CD4-positive, alpha-beta T cell treated with Interferon gamma for 1 hour (primary cell): ENCODE measurements at regions not wholly inside any gene's neighbourhood (a gene's known extent, or its start where the extent isn't known, plus 50 kb on each side); places are given as distances from the start of the nearest gene placed in this dataset.
A peak's percentile ranks its signal among the peaks of the same experiment; 100 is the strongest.

Source experiments
- DNase-seq: peaks from one replicate; pipeline ENCODE4 v3.0.0-alpha.2; 2020

DNA sequence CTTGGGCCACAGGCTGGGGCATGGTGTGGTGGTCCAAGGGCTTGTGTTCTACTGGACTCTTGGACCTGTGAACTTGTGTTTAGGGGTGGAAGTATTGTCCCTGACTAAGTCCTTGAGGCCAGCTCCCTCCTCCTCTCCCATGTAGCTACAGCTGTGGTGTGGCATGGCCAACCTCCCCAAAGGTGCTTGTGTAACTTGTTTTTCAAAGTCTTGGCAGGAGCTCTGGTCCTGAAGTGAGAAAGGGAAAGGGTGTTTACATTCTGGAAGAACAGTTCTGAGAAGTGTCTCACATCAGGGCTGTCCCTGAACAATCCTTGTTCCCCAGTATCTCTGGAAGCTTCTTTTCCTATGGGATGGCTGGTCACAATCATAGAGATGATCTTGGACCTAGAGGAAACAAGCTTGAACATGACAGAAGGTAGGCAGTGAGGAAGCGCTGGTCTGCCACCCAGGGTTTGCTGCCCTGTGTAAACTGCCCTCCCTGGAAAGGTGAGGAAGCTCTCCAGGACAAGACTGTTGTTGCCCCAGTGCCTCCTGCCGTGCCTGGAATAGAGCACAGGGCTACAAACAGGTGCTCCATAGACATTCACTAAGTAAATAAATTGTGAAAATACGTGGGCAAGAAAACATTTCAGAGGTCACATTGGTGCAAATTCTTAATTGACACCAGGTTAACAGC lies 64.6 kb upstream of the KLF9 start:
- DNase-seq: no peak

DNA sequence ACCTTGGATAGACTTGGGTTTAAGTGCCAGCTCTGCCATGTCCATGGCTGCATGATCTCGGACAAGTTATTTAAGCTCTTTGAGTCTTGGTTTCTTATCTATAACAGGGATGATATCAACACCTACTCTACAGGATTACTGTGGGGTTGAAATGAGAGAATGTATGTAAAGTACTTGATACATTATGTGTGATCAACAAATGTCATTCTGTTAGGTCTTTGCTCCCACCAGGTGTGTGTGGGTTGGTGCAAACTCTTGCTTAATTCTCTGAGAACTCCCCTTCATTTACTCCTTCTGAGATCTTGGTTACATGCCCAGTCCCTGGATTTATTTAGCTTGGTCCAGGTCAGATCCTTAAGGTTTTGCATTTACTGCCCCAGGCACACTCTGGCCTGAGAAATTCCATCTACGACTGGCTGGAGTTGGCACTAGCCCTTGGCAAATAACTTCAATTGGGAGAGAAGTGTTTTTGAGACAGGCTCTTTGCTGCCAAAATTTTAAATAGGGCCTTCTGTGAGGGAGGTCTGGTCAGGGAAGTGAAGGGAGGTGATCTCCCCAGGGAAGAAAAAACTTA lies 63.5 kb upstream of the KLF9 start:
- DNase-seq: no peak

GRCh38 chr9:70477146-70477745 lies 62.8 kb upstream of the KLF9 start:
- no peak for DNase-seq

- no peak for DNase-seq
Measured at GRCh38 chr9:70475211-70475610, 60.8 kb upstream of the KLF9 start.

GRCh38 chr9:70474413-70474812 lies 60.0 kb upstream of the KLF9 start:
- DNase-seq: no peak

DNA sequence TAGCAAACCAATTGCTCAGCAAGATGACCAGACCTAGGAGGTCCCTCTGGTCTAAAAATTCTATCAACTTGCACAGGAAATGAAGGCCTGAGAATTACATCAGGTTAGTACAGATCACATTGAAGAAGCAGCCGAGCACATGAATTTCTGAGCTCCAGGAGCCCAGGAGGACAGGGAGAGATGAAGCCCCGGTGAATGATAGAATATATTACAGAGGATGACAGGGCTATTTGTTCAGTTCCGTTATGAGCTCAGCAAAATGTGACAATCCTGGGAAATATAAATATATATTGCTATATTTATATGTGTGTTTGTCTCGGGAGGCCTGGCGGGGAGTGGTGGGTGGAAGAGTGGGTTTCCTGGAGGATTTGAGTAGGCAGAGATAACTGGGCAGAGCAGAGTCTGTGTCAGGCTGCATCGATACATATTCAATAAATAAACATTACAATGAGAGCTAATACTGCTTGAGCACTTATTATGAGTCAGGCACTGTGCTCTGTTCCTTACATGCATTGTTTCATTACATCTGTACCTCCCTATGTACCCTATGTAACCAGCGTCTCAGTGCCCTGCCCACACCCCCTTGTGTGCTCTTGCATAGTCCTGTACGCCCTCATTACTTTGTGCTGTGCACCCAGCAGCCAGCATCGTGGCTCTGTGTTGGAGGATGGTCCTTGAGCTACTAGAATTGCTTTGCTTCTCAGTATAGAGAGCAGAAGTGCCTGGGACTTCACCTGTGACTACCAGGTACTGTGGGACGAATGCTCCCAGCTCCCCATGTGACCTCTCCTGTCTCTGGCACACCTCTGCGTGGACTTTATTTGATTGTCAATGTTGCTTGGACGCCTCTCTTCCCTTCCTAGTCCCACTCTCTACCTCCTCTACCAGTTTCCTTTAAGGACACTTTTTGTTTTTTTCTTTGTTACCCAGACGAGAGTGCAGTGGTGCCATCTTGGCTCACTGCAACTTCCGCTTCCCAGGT lies 58.1 kb upstream of the KLF9 start:
- no peak for DNase-seq

- DNase-seq: no peak
Measured at GRCh38 chr9:70470050-70471015, 55.9 kb upstream of the KLF9 start.

- DNase-seq: no peak
Measured at GRCh38 chr9:70468291-70468690, 53.8 kb upstream of the KLF9 start.

DNA sequence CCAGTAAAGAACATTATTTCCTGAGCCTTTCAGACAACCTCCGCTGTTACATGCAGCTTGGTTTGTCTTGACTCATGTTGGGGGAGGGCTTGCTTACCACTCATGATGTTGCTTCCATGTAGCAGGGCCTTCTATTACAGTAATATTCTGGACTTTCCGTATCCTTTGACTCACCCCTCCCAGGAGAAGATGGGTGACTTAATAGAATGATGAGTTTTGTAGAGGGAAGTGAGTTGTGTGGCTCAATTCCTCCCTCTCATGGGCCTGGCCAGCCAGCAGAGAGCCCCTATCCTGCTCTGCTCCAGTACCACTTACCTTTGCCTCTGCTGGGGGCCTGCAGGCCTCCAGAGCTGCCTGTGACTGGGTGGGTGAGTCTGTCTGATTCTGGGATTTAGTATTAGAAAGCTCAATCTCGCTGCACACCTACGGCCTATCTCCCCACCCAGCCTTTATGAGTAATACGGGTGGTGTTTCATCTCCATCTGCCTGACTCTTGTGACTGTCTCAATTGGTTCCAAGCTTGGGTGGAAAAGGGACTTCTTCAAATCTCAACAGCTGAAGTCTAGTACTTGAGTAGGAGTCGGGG lies 52.6 kb upstream of the KLF9 start:
- DNase-seq: peak; percentile 4

GRCh38 chr9:70465904-70466303 lies 51.4 kb upstream of the KLF9 start:
- DNase-seq: no peak

- DNase-seq: no peak
Measured at GRCh38 chr9:70465398-70465797, 50.9 kb upstream of the KLF9 start.
